Loucy (cell line): ENCODE measurements at regions not wholly inside any gene's neighbourhood (a gene's known extent, or its start where the extent isn't known, plus 50 kb on each side); places are given as distances from the start of the nearest gene placed in this dataset.

Source experiments
- CTCF ChIP-seq: fragments of 200-600 bp; sonication (generic); conservative IDR thresholded peaks from 2 replicates; pipeline ENCODE4 v1.5.1; 2014; ENCODE audit warnings: mild to moderate bottlenecking, antibody characterized with exemption, low read length
- EZH2phosphoT487 ChIP-seq: fragments of 200-600 bp; IDR thresholded peaks from 2 replicates; pipeline ENCODE4 v1.6.1; 2018; ENCODE audit warnings: antibody characterized with exemption, mild to moderate bottlenecking, moderate library complexity, borderline replicate concordance

- TF ChIP-seq CTCF (no peak), EZH2phosphoT487 (no peak)
Measured at GRCh38 chr2:187037310-187037709, 188.3 kb upstream of the ZSWIM2 start.
